T-helper 1 cell (primary cell): ENCODE measurements at regions not wholly inside any gene's neighbourhood (a gene's known extent, or its start where the extent isn't known, plus 50 kb on each side); places are given as distances from the start of the nearest gene placed in this dataset.
"Not testable (repeated sequence)": the region's sequence is repeated elsewhere in the genome, so short reads cannot be mapped to it uniquely, and the experiment has no call there.

Experiments used
- DNase-seq, 5 donors: peaks; one replicate each; pipeline ENCODE4 v3.0.0-alpha.2; 2012 to 2020

DNA sequence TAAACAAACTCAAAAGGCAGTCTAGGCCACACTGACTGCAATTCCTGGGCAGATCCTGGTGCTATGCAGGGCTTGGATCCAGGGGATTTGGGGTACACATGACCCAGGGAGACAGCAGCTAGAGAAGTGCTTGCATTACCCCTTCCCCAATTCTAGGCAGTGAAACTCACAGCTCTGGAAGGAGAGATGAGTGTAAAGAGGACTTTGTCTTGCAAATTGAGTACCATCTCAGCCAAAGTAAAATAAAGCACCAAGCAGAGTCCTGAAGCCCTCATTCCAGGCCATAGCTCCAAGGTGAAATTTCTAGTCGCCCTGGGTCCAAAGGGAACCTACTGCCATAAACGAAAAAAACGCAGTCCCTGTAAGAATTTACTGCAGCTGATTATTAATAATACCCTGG, 644.9 kb upstream of the FLRT2 start:
- DNase-seq = no peak

DNA sequence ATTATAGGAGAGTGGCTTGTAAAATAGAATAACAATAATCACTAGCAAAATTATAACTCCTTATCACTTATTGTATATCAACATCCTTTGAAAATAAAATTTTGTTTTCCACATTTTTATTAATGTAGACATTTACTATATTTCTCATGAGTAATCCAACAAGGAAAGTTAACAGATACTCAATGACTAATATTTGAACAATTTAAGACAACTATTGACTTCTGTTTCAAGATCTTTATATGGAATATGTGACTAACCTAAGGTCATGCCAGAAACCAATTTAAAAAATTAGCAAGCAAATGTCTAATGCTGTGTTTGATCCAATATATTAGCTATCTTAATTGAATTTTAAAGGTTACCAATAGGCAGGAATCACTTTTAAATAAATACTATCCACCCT, 638.5 kb upstream of the FLRT2 start:
- DNase-seq = no peak

GRCh38 chr14:84894254-84894653, 635.7 kb upstream of the FLRT2 start:
- DNase-seq = no peak

DNA sequence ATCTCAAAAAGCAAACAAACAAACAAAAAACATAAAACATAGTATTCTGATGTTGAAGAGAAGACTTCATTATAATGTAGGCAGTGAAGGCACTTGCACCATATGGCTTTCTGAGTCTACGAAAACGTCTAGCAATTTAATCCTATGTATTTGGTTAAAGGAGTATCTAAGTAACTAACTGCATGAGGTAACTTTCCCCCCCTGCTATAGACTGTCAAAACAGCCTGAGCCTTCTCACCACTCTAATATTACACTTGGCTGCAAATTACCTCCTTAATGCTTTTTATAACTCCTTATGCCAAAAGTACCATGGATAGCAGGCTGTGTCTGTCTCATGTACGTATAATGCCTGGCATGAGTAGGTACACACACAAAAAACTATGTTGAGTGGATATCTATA, 607.6 kb upstream of the FLRT2 start:
- no peak for DNase-seq

GRCh38 chr14:84926656-84927055, 603.3 kb upstream of the FLRT2 start:
- no peak for DNase-seq

- no peak for DNase-seq
Observed at GRCh38 chr14:84927096-84927827, 602.7 kb upstream of the FLRT2 start.

GRCh38 chr14:84929086-84929485, 600.9 kb upstream of the FLRT2 start:
- DNase-seq = no peak

- no peak for DNase-seq
Observed at GRCh38 chr14:84929834-84930233, 600.1 kb upstream of the FLRT2 start.

DNA sequence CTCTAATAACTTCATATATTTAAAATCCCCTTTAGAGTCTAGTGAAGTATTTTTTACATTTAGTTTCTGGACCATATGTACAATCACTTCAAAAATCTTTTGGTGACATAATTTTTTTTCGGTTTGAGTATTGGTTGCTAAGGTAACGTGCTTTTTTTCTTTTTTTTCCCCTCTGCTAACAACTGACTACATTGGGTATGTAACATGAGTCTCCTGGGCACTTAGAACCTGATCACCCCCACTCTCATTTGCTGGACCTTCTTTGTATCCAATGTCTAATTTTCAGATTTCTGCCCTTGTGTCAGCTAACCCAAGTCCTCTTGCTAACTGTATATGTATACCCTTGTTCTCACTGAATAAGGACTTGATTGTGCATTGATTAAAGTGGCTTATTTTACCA, 592.9 kb upstream of the FLRT2 start:
- no peak for DNase-seq

- DNase-seq = no peak
Observed at GRCh38 chr14:84937449-84937848, 592.5 kb upstream of the FLRT2 start.

DNA sequence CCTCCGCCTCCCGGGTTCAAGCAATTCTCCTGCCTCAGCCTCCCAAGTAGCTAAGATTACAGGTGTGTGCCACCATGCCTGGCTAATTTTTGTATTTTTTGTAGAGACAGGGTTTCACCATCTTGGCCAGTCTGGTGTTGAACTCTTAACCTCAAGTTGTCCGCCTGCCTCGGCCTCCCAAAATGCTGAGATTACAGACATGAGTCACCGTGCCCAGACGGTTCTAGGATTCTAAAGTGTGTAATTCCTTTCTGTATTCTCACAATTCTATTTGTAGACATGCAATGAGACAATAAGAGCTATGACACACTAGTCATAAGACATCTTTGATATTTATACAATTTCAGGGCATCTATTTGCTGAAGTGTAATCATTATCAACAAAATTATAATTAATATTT, 585.0 kb upstream of the FLRT2 start:
- not testable (repeated sequence) for DNase-seq

GRCh38 chr14:84959851-84960520, 570.0 kb upstream of the FLRT2 start:
- no peak for DNase-seq

DNA sequence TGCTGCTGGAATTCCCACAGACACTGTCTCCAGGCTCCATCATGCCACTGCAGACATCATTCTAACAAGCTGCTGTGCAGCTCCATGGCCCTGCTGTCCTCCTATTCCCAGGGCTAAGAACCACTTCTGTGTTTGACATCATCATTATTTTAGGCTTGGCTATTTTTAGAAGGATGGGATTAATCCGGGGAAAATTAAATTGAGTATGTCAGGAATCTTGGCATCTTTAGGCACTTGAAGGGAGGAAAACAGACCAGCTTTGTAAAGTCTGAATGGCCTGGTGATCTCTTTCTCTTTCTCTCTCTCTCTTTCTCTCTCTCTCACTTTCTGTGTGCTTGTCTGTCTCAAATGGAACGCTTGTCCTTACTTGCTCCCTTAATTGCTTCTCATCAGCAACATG, 568.3 kb upstream of the FLRT2 start:
- no peak for DNase-seq

GRCh38 chr14:84963518-84963917, 566.4 kb upstream of the FLRT2 start:
- no peak for DNase-seq

- DNase-seq = no peak
Observed at GRCh38 chr14:84965279-84965678, 564.7 kb upstream of the FLRT2 start.

DNA sequence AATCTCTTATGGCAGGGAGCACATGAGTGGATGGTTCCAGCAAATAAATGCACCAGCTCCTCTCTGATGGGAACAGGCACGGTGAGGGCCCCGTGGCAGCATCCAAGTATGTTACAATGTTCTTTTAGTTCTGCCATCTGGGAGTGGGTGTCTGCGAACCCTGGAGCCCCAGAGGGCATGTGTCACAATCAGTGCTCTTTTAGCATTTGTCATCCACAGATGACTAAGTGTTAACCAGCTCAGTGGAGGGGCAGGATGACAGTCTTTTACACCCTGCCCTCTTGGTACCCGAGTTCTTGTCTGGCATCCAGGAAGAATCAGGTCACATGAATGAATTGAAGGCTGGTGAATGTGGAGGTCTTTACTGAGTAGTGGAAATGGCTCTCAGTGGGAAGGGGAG, 560.4 kb upstream of the FLRT2 start:
- DNase-seq = no peak

DNA sequence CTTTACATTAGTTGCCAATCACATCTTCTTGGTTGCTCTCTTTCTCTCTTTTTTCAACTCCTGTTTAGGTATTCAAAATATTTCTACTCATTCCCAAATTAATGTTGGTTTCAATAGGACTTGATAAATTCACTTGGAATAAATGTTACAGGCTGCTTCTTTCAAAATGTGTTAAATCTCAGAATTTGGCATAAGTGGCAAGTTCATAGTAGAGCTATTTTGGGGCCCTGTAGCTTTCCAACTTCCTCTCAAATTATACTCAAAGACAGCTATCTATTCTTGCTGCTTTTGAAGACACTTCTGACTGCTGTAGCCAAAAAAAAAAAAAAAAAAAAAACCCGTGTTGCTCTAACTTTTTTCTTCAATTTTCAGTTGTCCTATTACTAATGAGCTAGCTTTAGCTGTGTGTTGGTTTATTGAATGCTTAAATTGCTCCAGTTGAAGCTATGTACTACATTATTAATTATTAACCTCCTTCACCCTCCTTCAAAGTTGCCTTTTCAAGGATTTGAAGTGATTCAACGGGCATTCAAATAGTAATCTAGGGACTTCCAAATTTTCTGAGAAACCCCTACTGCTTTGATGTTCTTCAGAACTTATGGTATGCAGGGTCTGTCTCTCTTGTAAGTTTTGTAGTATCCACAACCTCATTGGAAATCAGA, 554.6 kb upstream of the FLRT2 start:
- DNase-seq = no peak

- no peak for DNase-seq
Observed at GRCh38 chr14:84976805-84977204, 553.1 kb upstream of the FLRT2 start.

DNA sequence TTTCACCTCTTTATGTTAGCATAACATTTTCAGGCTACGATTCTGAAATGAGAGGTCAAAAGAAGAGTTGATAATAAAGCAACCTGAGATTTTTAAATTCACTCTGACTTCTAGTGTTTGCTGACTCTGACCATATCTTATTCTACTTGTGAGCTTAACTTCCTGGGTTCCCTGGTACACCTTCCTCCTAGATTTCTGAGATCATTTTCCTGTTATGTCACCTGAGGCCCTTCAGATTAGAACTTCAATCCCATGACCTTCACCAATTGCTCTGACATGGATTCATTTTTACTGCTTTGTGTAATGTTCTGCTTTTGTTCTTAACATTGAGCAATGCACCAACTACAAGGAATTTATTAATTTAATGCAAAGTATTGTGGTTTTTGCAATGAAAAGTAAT, 542.9 kb upstream of the FLRT2 start:
- no peak for DNase-seq

GRCh38 chr14:84988357-84988756, 541.6 kb upstream of the FLRT2 start:
- DNase-seq = no peak

DNA sequence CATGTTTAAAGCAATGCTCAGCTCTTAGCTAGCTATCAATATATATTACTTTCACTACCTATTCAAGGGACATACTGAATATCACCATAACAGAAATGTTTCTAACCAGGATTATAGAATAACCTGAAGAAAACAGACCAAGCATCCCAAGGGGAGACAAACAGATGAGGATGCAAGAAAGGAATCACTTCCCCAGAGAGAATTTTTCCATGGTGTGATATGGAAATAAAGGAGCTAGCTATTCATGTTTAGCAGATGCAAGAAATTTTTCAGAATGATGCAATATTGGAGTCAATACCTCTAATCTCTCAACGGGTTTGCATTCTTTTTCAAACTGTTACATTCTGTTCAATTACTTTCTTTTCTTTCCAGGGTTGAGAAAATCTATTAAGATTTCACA, 538.9 kb upstream of the FLRT2 start:
- DNase-seq = no peak

- DNase-seq = no peak
Observed at GRCh38 chr14:84998216-84998615, 531.7 kb upstream of the FLRT2 start.

GRCh38 chr14:85002846-85003245, 527.1 kb upstream of the FLRT2 start:
- DNase-seq = no peak

DNA sequence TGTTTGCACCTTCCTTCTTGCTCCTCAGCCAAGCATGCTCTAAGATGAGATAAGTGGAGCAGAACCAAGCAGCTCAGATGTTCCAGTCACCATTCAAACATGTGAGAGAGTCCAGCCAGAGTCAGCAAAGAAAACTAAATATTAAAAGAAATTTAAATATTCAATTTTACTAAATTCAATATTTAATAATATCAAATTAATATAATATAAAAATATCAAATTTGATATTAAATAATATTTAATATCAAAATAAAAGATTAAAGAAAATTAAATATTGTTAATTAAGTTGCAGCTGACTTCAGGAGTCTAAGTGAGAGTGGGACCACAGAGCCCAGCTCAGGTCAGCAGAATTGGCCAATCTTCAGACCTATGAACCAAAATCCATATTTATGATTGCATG, 526.1 kb upstream of the FLRT2 start:
- DNase-seq = no peak
